Left lung (tissue), 4 donors: ENCODE measurements at regions not wholly inside any gene's neighbourhood (a gene's known extent, or its start where the extent isn't known, plus 50 kb on each side); places are given as distances from the start of the nearest gene placed in this dataset.
A peak's percentile ranks its signal among the peaks of the same experiment; 100 is the strongest.

Source experiments
- ATAC-seq: fragments of 200-7000 bp; cut with Tn5 transposase; one replicate; pipeline ENCODE4 v1.9.1; 2020; ENCODE audit warnings: moderate library complexity
- DNase-seq, 4 donors: peaks; one replicate each; pipeline ENCODE4 v3.0.0-alpha.2; 2013 to 2020
- H3K27ac ChIP-seq, 2 donors: fragments of 200-600 bp; sonication (generic) in 1 of 2; one replicate each; pipeline versions ENCODE4 v1.5.0 to v1.8.0; 2020 to 2021
- H3K27me3 ChIP-seq, 2 donors: fragments of 200-600 bp; sonication (generic) in 1 of 2; one replicate each; pipeline versions ENCODE4 v1.5.0 to v1.8.0; 2020 to 2021
- H3K36me3 ChIP-seq, 2 donors: fragments of 200-600 bp; sonication (generic) in 1 of 2; one replicate each; pipeline versions ENCODE4 v1.5.0 to v1.8.0; 2020 to 2021
- H3K4me1 ChIP-seq, 2 donors: fragments of 200-600 bp; one replicate each; pipeline ENCODE4 v1.8.0; 2021
- H3K4me3 ChIP-seq, 2 donors: fragments of 200-600 bp; sonication (generic) in 1 of 2; one replicate each; pipeline versions ENCODE4 v1.5.0 to v1.8.0; 2020 to 2021; ENCODE audit warnings: mild to moderate bottlenecking in 1 of 2
- H3K9me3 ChIP-seq, 2 donors: fragments of 200-600 bp; sonication (generic) in 1 of 2; one replicate each; pipeline versions ENCODE4 v1.5.0 to v1.8.0; 2020 to 2021
- intact Hi-C, 2 donors: fragments of 100-400 bp; cut with DNase I; formaldehyde crosslinking; loops; one replicate each; pipeline versions ENCODE4 v1.11.2 to v1.14.2; 2022
- TF ChIP-seq, protein P1 (sequence below), 2 donors: fragments of 200-600 bp; sonication (generic) in 1 of 2; IDR thresholded peaks; one replicate each; pipeline versions ENCODE4 v1.5.0 to v1.8.0; 2021; ENCODE audit warnings: antibody characterized with exemption in 2 of 2
- donor health status: DM: no; HTN: yes; CAD: no.
- donor health status: DM: no; HTN: no; CAD: no.

DNA sequence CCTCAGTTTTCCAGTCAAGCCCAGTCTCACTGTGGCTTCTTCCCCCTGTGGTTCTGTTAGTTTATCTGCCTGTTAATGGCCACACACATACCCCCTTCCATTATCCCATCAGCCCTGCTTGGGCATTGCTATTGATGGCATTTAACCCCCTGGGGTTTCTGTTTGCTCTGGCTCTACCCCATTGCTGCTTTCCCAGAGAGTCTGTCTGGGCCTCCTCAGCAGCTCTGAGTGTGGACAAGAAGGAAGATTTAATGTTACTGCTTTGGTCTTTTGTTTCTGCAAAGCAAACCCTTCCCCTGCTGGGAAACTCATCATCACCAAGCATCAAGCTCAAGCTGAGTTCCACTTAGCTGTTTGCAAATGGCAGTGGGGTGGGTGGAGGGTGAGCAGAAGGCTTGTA lies 162.7 kb downstream of the CCT6B start:
- no peaks in the 10 kb centered on the region for H3K4me1 ChIP-seq
- TF ChIP-seq, protein P1, sequence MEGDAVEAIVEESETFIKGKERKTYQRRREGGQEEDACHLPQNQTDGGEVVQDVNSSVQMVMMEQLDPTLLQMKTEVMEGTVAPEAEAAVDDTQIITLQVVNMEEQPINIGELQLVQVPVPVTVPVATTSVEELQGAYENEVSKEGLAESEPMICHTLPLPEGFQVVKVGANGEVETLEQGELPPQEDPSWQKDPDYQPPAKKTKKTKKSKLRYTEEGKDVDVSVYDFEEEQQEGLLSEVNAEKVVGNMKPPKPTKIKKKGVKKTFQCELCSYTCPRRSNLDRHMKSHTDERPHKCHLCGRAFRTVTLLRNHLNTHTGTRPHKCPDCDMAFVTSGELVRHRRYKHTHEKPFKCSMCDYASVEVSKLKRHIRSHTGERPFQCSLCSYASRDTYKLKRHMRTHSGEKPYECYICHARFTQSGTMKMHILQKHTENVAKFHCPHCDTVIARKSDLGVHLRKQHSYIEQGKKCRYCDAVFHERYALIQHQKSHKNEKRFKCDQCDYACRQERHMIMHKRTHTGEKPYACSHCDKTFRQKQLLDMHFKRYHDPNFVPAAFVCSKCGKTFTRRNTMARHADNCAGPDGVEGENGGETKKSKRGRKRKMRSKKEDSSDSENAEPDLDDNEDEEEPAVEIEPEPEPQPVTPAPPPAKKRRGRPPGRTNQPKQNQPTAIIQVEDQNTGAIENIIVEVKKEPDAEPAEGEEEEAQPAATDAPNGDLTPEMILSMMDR (IDR thresholded peaks at IDR 0.05) = no peak
- DNase-seq (no peak), ATAC-seq (no peak)
- intact Hi-C loops = no loop called here
- H3K27me3 ChIP-seq = peaks cover 0 to 5% of the 10 kb centered on the region in 2 donors
- no peak overlapping the region for H3K27ac ChIP-seq
- peaks cover 0 to 7% of the 10 kb centered on the region in 2 donors for H3K9me3 ChIP-seq
- H3K36me3 ChIP-seq = no peaks in the 10 kb centered on the region
- H3K4me3 ChIP-seq = no peak overlapping the region

DNA sequence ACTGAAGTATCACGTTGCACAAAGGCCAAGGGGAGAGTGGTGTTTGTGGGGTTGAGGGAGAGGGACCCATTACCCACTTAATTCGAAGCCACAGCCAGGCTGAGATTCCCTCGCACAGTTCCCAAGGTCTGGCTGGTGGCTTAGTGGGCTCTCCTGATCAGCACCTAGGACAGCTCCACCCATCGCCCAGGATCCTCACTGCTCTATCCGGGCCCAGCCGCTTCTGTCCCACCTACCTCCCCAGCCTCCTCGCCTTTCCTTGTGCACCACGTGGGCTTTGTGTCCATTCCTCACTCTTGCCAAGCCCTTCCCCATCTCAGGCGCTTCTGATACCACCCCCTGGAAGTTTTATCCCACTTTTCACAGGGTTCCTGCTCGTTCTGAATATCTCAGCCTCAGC lies 163.5 kb downstream of the CCT6B start:
- Histone ChIP-seq H3K27ac (no peak overlapping the region), H3K36me3 (no peaks in the 10 kb centered on the region), H3K9me3 (peaks cover 0 to 7% of the 10 kb centered on the region in 2 donors), H3K4me1 (no peaks in the 10 kb centered on the region), H3K27me3 (peaks cover 0 to 12% of the 10 kb centered on the region in 2 donors), H3K4me3 (no peak overlapping the region)
- intact Hi-C loops = no loop called here
- peak; percentile 73 for ATAC-seq
- peak in 2 of 4 donors; percentile 19 to 48 for DNase-seq
- TF ChIP-seq, protein P1 (IDR thresholded peaks at IDR 0.05) = no peak

DNA sequence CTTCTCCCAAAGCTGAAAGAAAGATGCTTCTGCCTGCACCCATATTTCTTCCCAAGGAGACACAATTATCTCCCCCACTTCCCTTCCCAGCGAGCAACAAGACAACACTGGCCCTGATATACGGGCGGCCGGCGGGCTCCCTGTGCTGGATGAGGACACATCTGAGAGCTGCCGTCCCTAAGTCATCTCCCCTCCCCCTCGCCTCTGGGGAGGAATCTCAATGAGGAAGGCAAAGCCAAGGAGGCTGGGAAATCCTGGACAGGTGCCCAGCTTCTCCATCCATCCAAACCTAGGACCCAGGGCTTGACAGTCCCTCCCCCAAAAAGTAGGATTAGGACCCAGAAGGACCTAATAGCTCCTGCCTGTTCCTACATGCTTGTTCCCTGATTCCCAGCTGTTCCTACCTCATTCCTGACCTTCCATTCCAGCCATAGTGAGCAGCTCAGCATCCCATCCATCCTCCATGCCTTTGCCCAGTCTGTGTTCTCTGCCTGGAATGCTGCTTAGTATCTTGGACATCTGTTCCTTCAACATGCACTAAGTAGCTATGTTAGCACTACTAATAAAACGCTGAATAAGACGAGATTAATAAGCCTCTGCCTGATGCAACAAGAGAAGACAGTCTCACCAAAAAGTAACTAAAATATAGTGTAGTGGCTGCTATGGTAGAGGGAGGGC lies 167.9 kb downstream of the CCT6B start:
- Histone ChIP-seq H3K36me3 (no peaks in the 10 kb centered on the region), H3K4me3 (no peak overlapping the region), H3K27ac (no peak overlapping the region), H3K4me1 (no peaks in the 10 kb centered on the region), H3K27me3 (peaks cover 0 to 15% of the 10 kb centered on the region in 2 donors), H3K9me3 (no peaks in the 10 kb centered on the region)
- DNase-seq (no peak), ATAC-seq (no peak)
- intact Hi-C loops = no loop called here
- TF ChIP-seq, protein P1 (IDR thresholded peaks at IDR 0.05) = no peak

DNA sequence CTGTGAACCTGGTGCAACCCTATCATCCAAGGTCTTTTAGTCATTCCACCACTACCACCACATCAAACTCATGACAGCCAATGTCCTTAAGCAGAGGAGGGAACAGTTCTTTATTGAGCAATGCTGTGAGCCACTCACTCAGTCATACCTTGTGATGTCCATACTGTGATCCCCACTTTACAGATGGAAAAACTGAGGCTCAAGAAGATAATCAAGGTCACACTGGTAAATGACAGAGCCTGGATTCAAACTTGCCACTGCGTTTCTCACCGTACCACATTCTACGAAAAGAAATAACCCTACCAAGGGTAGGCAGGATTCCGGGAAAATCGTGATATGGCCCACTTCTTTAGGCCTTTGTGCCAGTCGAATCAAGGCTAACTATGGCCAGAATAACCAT lies 172.6 kb downstream of the CCT6B start:
- intact Hi-C loops = no loop called here

DNA sequence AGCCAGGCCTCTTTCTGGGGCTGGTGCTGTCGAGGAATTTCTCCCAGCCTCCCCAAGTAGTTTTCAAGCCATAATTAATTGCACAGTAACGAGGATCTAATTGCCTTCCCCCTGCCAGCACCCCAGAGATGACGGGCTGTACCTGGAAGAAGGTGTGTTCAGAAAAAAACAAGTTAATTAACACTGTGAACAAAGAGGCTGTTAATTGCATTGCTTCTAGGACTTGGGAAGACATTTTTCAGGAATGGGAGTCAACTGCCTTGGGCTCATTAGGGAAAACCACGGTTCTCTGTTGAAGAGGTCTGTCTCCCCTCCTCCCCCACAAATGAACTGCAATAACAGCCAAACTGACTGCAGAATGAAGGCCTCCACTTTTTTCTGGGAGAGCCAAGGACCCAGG lies 176.7 kb downstream of the CCT6B start:
- TF ChIP-seq, protein P1 (IDR thresholded peaks at IDR 0.05) = no peak
- Histone ChIP-seq H3K36me3 (no peaks in the 10 kb centered on the region), H3K4me1 (no peaks in the 10 kb centered on the region), H3K4me3 (no peak overlapping the region), H3K9me3 (peaks cover 0 to 6% of the 10 kb centered on the region in 2 donors), H3K27me3 (no peaks in the 10 kb centered on the region), H3K27ac (no peak overlapping the region)
- intact Hi-C loops = no loop called here
- no peak for ATAC-seq
- no peak for DNase-seq

More for the DNA sequence above, 172.6 kb downstream of the CCT6B start:
- ATAC-seq = no peak
- Histone ChIP-seq H3K4me1 (no peaks in the 10 kb centered on the region), H3K36me3 (no peaks in the 10 kb centered on the region), H3K27me3 (peaks cover 0 to 12% of the 10 kb centered on the region in 2 donors), H3K9me3 (no peaks in the 10 kb centered on the region), H3K4me3 (no peak overlapping the region), H3K27ac (no peak overlapping the region)
- TF ChIP-seq, protein P1 (IDR thresholded peaks at IDR 0.05) = no peak
- no peak for DNase-seq
